GM19099 (cell line): ENCODE measurements at regions not wholly inside any gene's neighbourhood (a gene's known extent, or its start where the extent isn't known, plus 50 kb on each side); places are given as distances from the start of the nearest gene placed in this dataset.

Experiments used
- POLR2A ChIP-seq: IDR thresholded peaks from 3 replicates; pipeline ENCODE4 v1.6.1; 2011; ENCODE audit warnings: low read depth; ENCODE audit not compliant: insufficient read length; ENCODE audit errors: extremely low read depth

DNA sequence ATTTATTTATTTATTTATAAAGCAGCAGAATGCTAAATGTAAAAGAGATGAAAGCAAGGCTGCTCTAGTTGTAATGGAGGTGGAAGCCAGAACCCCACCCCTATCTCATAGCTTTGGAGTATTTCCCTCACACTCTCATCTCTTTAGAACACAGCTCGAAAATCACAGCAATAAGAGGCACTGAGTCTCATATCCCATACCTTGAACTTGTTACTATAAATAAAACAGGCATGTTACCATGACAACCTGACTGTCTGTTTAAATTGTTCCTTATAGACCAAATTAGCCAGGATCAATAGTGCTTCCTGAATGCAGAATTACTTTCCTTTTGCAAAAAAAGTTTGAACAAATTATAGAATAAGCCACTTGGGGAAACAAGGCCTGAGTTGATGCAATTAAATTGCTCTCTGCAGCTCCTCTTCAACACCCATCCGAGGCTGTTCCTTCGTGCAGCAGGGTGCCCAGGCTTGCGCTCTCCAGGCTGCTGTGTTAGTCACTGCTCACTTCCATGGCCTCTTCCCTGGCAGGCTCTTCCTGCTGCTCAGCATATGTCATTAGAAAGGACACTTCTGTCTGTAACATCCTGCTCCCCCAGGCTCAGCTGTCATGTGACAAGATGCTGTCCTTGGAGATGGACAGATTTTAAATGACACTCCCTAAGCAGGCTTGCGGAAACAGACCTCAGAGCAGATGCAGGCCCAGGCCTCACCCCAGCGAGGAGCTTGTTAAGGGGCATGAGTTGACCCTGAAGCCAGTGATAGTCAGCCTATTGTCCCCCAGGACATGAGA, 120.2 kb downstream of the CARTPT start:
- TF ChIP-seq POLR2A = no peak

GRCh38 chr5:71841107-71841506, 122.0 kb downstream of the CARTPT start:
- TF ChIP-seq POLR2A = no peak

DNA sequence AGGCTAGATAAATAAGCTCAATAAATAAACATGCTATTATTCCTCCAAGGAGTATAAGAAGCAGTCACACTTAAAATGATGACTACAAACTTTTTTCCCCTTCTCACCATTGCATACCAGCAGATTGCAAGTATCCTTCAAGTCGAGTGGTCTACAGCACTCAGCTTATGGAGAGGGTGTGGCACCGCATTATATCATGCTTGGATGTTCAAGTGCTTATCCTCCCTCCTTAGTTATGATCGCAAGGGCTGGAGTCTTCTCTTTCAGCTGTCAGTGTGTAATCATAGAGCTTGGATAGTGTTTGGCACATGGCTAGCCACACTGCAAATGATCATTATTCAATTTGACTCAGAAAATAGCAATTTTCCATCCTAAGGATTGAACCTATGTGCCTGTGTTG, 124.0 kb downstream of the CARTPT start:
- no peak for TF ChIP-seq POLR2A

GRCh38 chr5:71844862-71845261, 125.8 kb downstream of the CARTPT start:
- no peak for TF ChIP-seq POLR2A

GRCh38 chr5:71859515-71859914, 140.4 kb downstream of the CARTPT start:
- no peak for TF ChIP-seq POLR2A

DNA sequence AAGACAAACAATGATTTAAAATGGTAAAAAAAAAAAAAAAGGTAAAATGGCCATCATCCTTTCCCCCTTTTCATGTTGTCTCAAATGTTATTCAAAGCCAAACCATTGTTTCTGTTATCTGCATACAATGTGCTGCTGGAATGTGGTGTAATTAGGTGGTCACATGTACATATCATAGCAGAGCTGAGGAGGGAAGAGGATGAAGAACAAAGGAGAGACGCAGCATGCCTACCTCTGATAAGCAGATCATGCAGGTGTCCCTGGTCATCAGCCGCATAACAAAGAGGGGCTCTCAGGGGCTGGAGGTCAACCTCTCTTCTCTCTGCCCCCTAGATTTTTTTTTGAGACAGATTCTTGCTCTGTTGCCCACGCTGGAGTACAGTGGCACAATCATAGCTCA, 141.0 kb downstream of the CARTPT start:
- no peak for TF ChIP-seq POLR2A

DNA sequence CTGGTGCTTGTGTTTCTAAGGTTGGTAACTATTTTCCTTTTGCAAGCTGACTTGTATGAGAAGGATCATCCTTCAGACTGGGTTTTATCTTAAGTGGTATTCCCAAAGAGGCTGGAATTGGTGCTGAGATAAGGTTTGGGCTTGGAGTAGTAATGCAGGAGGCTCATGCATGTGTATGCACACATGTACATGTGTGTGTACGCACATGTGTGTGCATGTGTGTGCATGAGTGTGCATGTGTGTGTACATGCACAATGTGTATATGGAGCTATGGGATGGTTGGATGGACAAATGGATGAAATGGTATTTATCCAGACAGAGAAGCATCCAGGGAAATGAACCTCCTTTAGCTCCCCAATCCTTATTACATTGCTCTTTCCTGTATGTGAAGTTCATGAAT, 142.6 kb downstream of the CARTPT start:
- no peak for TF ChIP-seq POLR2A

DNA sequence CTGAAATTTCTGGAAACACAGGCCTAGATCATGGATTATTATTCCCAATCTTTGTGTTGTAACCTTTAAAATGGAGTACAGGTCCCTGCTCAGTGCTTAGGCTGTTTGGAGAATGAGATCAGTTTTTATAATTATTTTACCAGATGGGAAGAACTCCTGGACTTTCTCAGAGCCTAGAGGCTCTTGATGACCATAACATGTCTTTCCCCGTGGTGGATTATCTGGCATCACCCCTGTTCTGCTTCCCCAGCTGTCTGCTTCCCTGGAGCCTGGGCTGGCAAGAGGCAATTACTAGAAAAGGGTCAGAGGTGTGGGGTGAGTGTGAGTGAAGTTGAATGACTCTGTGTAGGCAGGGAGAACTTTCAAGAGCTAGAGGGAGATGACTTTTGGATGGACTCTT, 143.0 kb downstream of the CARTPT start:
- TF ChIP-seq POLR2A = no peak

GRCh38 chr5:71862507-71863060, 143.5 kb downstream of the CARTPT start:
- TF ChIP-seq POLR2A = no peak

- TF ChIP-seq POLR2A = no peak
Observed at GRCh38 chr5:71864730-71865601, 145.9 kb downstream of the CARTPT start.

DNA sequence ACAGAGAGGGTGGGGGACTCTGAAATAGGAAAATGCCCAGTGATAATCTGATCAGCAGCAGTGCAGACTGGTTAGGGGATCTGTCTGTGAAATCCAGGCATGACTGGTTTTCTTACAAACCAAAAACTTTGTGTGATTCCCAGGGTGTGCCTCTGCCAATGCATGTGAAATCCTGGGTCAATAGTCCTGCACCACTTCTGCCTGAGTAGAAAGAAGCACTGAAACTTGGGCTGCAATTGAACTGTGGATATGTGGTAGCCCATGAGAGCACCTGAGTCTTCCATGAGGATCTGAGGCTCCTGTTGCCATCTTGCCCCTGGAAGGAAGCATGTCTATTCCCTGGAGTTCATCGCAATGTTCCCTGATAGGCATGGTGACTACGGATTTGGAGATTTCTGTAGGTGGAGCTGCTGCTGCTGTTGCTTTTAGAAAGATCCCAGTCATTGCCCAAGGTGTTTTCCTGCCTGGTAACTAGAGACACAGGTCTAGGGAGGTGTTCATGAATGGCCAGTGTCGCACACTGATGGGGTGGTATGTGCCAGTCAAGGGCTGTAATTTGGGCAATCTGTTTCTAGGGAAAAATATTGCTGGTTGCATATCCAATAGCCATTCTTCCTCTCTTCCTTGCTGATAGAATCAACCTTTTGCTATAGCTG, 146.7 kb downstream of the CARTPT start:
- TF ChIP-seq POLR2A = no peak

DNA sequence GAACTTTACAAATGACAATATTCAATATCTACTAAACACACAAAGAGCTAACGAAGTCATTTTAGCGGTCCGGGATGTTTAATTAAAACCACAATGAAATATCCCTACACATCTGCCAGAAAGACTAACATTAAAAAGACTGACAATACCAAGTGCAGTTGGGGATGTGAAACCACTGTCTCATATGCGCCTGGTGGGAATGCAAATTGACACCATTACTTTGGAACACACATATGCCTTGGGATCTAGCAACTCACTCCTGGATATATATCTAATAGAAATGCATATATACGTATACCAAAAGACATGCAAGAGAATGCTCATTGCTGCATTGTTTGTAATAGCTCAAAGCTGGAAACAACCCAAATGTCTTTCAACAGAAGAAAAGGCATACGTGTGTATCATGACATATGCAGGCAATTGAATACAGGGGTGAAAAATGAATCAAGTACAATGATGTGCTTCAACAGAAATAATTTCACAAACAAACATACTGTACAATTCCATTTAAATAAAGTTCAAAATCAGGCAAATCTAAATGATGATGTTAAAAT, 153.3 kb downstream of the CARTPT start:
- no peak for TF ChIP-seq POLR2A

GRCh38 chr5:71873191-71873591, 154.1 kb downstream of the CARTPT start:
- TF ChIP-seq POLR2A = no peak

GRCh38 chr5:71874521-71874920, 155.4 kb downstream of the CARTPT start:
- TF ChIP-seq POLR2A = no peak

DNA sequence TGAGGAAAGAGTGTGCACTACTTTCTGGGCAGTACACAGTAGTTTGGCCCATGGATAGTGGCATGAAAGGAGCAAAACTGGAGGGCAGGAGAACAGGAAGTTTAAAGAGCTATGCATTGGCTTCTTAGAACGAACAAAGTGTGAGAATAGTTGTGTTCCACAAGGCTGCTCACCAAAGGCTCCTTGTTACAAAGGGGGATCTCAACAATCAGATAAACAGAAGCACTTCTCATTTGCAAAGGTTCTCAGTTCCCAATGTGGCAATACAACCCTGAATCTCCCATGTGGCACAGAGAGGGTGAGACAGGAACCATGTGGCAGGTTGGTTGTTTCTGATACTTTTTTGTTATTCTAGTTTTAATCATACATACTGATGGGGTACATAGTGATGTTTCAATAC, 158.4 kb downstream of the CARTPT start:
- no peak for TF ChIP-seq POLR2A

DNA sequence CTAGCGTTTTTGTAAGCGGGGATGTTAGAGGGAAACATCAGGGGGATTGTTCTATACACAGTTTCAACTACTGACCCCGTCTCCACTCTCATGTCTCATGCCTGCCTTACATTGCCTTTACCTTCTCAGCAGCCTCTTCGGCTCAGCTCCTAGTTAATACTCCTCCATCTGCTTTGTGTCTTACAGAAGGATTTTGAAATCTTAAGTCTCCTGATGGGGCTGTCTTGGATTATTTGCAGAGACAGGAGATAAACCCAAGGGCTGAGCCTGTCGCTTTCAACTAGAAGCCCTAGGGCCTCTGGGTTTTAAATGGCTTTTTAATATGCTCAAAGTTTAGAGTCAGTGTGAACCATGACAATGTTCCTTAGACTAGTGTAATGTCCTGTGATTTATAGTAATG, 161.5 kb downstream of the CARTPT start:
- TF ChIP-seq POLR2A = no peak
